ENCODE measurements at regions not wholly inside any gene's neighbourhood (a gene's known extent, or its start where the extent isn't known, plus 50 kb on each side); places are given as distances from the start of the nearest gene placed in this dataset.
"Not testable (repeated sequence)": the region's sequence is repeated elsewhere in the genome, so short reads cannot be mapped to it uniquely, and the experiment has no call there.

- DNase-seq (ENCODE audit: low spot score) = no peak
Measured at GRCh38 chr2:35548171-35548570, 807.4 kb upstream of the CRIM1 start.

GRCh38 chr2:35545301-35545700, 810.3 kb upstream of the CRIM1 start:
- no peak for DNase-seq (ENCODE audit: low spot score)

- DNase-seq (ENCODE audit: low spot score) = no peak
Measured at GRCh38 chr2:35538796-35539195, 816.8 kb upstream of the CRIM1 start.

GRCh38 chr2:35530615-35531135, 824.9 kb upstream of the CRIM1 start:
- no peak for DNase-seq (ENCODE audit: low spot score)

- no peak for DNase-seq (ENCODE audit: low spot score)
Measured at GRCh38 chr2:35526741-35527140, 828.8 kb upstream of the CRIM1 start.

- DNase-seq (ENCODE audit: low spot score) = peak; percentile 36
Measured at GRCh38 chr2:35522450-35522849, 833.1 kb upstream of the CRIM1 start.

GRCh38 chr2:35510636-35511035, 844.9 kb upstream of the CRIM1 start:
- no peak for DNase-seq (ENCODE audit: low spot score)

- DNase-seq (ENCODE audit: low spot score) = no peak
Measured at GRCh38 chr2:35508601-35509000, 847.0 kb upstream of the CRIM1 start.

GRCh38 chr2:35504419-35504818, 851.2 kb upstream of the CRIM1 start:
- no peak for DNase-seq (ENCODE audit: low spot score)

- no peak for DNase-seq (ENCODE audit: low spot score)
Measured at GRCh38 chr2:35503738-35504199, 851.8 kb upstream of the CRIM1 start.

GRCh38 chr2:35503311-35503710, 852.3 kb upstream of the CRIM1 start:
- no peak for DNase-seq (ENCODE audit: low spot score)

GRCh38 chr2:35501076-35501475, 854.5 kb upstream of the CRIM1 start:
- DNase-seq (ENCODE audit: low spot score) = no peak

GRCh38 chr2:35496022-35496421, 859.6 kb upstream of the CRIM1 start:
- DNase-seq (ENCODE audit: low spot score) = no peak

GRCh38 chr2:35495182-35495581, 860.4 kb upstream of the CRIM1 start:
- DNase-seq (ENCODE audit: low spot score) = no peak

GRCh38 chr2:35478121-35478520, 877.5 kb upstream of the CRIM1 start:
- DNase-seq (ENCODE audit: low spot score) = not testable (repeated sequence)

GRCh38 chr2:35468245-35468644, 887.3 kb upstream of the CRIM1 start:
- DNase-seq (ENCODE audit: low spot score) = no peak

GRCh38 chr2:35463805-35464596, 891.6 kb upstream of the CRIM1 start:
- no peak for DNase-seq (ENCODE audit: low spot score)

GRCh38 chr2:35462226-35462998, 893.2 kb upstream of the CRIM1 start:
- no peak for DNase-seq (ENCODE audit: low spot score)

GRCh38 chr2:35461406-35461805, 894.2 kb upstream of the CRIM1 start:
- no peak for DNase-seq (ENCODE audit: low spot score)

- DNase-seq (ENCODE audit: low spot score) = peak; percentile 16
Measured at GRCh38 chr2:35454966-35455638, 900.5 kb upstream of the CRIM1 start.

- DNase-seq (ENCODE audit: low spot score) = no peak
Measured at GRCh38 chr2:35447821-35448220, 907.8 kb upstream of the CRIM1 start.

- DNase-seq (ENCODE audit: low spot score) = no peak
Measured at GRCh38 chr2:35447215-35447614, 908.4 kb upstream of the CRIM1 start.

GRCh38 chr2:35443087-35443486, 912.5 kb upstream of the CRIM1 start:
- no peak for DNase-seq (ENCODE audit: low spot score)
